Cardiac muscle cell (in vitro differentiated cells and primary cell): ENCODE measurements at regions not wholly inside any gene's neighbourhood (a gene's known extent, or its start where the extent isn't known, plus 50 kb on each side); places are given as distances from the start of the nearest gene placed in this dataset.

Experiments used
- DNase-seq, 2 donors: peaks; one replicate each; pipeline versions ENCODE4 v3.0.0 to v3.0.0-alpha.2; 2010 to 2017; ENCODE audit warnings: low read depth in 1 of 2, low spot score in 1 of 2
- H3K27ac ChIP-seq: fragments of 200-600 bp; sonication (generic); 2 replicates; pipeline ENCODE4 v1.5.1; 2016
- H3K27me3 ChIP-seq: fragments of 200-600 bp; sonication (generic); 2 replicates; pipeline ENCODE4 v1.6.0; 2016; ENCODE audit warnings: control low read depth
- H3K36me3 ChIP-seq: fragments of 200-600 bp; sonication (generic); 2 replicates; pipeline ENCODE4 v1.5.1; 2016; ENCODE audit warnings: control low read depth
- H3K4me1 ChIP-seq: fragments of 200-600 bp; sonication (generic); 2 replicates; pipeline ENCODE4 v1.8.1; 2017; ENCODE audit warnings: low read depth, mild to moderate bottlenecking, mixed run types
- H3K4me3 ChIP-seq: fragments of 200-600 bp; sonication (generic); 2 replicates; pipeline ENCODE4 v1.5.1; 2016; ENCODE audit warnings: mild to moderate bottlenecking
- H3K9me3 ChIP-seq: fragments of 200-600 bp; sonication (generic); 2 replicates; pipeline ENCODE4 v1.5.1; 2017; ENCODE audit warnings: low read depth, mild to moderate bottlenecking, control low read depth
- CTCF ChIP-seq: IDR thresholded peaks from 2 replicates; pipeline ENCODE4 v1.5.1; 2012; ENCODE audit warnings: low read depth, mild to moderate bottlenecking, low read length

DNA sequence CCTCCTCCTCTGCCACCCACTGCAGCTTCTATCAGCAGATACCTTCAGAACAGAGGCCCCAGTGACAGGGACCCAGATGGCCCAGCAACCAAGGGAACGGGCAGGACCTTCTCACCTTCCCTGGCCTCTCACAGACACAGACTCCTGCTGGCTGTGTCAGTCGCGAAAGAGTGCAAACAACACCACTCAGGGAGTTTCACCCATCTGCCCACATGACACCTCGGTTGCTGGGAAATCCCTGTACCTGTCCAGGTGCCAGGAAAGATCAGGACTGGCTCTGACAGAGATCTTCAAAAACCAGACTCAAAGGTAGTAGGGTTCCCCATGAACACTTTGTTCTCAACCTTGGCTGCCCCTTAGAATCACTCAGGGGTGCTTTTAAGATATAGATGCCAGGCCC is 83.5 kb upstream of the HIVEP3 start:
- Histone ChIP-seq H3K27me3 (no peaks in the 10 kb centered on the region), H3K4me1 (no peaks in the 10 kb centered on the region), H3K27ac (no peak overlapping the region), H3K4me3 (no peak overlapping the region), H3K36me3 (no peaks in the 10 kb centered on the region), H3K9me3 (no peaks in the 10 kb centered on the region)
- TF ChIP-seq CTCF = no peak
- DNase-seq = no peak

- no peaks in the 10 kb centered on the region for H3K4me1 ChIP-seq
- DNase-seq = no peak
- H3K9me3 ChIP-seq = no peaks in the 10 kb centered on the region
- no peak overlapping the region for H3K27ac ChIP-seq
- H3K27me3 ChIP-seq = no peaks in the 10 kb centered on the region
- no peaks in the 10 kb centered on the region for H3K36me3 ChIP-seq
- H3K4me3 ChIP-seq = no peak overlapping the region
- no peak for TF ChIP-seq CTCF
These were observed 82.0 kb upstream of the HIVEP3 start for GRCh38 chr1:42000766-42001165.

- Histone ChIP-seq H3K27me3 (no peaks in the 10 kb centered on the region), H3K36me3 (no peaks in the 10 kb centered on the region), H3K4me1 (no peaks in the 10 kb centered on the region), H3K4me3 (no peak overlapping the region), H3K27ac (no peak overlapping the region), H3K9me3 (no peaks in the 10 kb centered on the region)
- no peak for TF ChIP-seq CTCF
- DNase-seq = no peak
These were observed 81.2 kb upstream of the HIVEP3 start for GRCh38 chr1:41999884-42000283.

GRCh38 chr1:41998250-41998649 is 79.5 kb upstream of the HIVEP3 start:
- H3K36me3 ChIP-seq = no peaks in the 10 kb centered on the region
- no peaks in the 10 kb centered on the region for H3K27me3 ChIP-seq
- no peak overlapping the region for H3K4me3 ChIP-seq
- TF ChIP-seq CTCF = no peak
- no peaks in the 10 kb centered on the region for H3K4me1 ChIP-seq
- H3K27ac ChIP-seq = no peak overlapping the region
- DNase-seq = no peak
- H3K9me3 ChIP-seq = no peaks in the 10 kb centered on the region

GRCh38 chr1:41997153-41997552 is 78.4 kb upstream of the HIVEP3 start:
- H3K27me3 ChIP-seq = no peaks in the 10 kb centered on the region
- no peaks in the 10 kb centered on the region for H3K4me1 ChIP-seq
- TF ChIP-seq CTCF = no peak
- H3K27ac ChIP-seq = no peak overlapping the region
- no peak for DNase-seq
- no peaks in the 10 kb centered on the region for H3K36me3 ChIP-seq
- H3K9me3 ChIP-seq = no peaks in the 10 kb centered on the region
- no peak overlapping the region for H3K4me3 ChIP-seq
